ENCODE measurements at regions not wholly inside any gene's neighbourhood (a gene's known extent, or its start where the extent isn't known, plus 50 kb on each side); places are given as distances from the start of the nearest gene placed in this dataset.

DNA sequence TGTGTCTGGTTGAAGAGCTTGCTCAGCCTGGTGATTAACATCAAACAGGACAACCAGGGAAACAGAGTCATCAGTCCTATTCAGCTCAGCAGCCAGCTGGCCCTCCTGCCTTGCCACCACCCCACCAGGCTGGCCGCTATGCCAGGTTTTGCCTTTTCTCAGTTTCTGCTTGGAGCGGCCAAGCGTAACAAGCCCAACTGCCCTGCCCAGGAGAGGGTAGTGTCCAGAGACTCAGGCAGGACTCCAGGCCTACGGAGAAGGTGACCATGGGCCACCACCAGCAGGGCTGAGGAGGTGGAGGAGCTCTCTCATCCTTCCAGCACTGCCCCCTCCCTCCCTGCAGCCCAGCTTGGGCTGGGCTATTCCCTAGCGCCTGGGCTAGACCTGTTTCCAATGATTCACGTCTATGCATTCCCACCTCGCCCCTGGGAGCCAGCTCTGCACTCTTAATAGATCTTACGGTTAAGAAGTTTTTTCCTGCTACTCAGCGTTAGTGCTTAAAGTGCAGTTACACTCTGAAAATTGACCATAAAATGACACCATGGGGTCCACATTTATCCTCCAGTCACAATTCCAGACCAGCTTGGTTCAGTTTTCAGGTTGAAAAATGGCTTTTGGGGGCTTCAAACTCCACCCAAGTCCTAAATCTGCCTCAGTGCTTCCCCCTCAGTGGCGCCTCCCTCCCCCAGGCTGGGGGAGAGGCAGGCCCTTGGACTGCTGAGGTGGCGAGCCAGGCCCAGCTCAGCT is 124.0 kb upstream of the PJA1 start:
- DNase-seq (ENCODE audit: low read depth, low spot score) (no peak), FAIRE-seq (no peak), ATAC-seq (no peak)
- RAD21 ChIA-PET (ENCODE audit: unreplicated experiment) = no interaction called here
- POLR2A ChIA-PET = no interaction called here
- CTCF ChIA-PET = interaction anchor here (1.1 to 1.4 kb wide), 2 partner anchors 130 to 462 kb away, joined by 3 to 4 read pairs; no protein-coding TSS in a partner anchor
- no peak overlapping the region for H3K9ac ChIP-seq (ENCODE audit: control insufficient read depth, insufficient read depth, low read length)
- H2AFZ ChIP-seq (ENCODE audit: control insufficient read depth, low read depth, low read length) = no peak overlapping the region
- H3K9me3 ChIP-seq (replicated peaks; ENCODE audit: control insufficient read depth, insufficient read depth, low read length) = no peaks in the 10 kb centered on the region
- no peaks in the 10 kb centered on the region for H3K36me3 ChIP-seq (ENCODE audit: control insufficient read depth in 2 of 2, insufficient read depth in 2 of 2, low read length in 1 of 2)
- TF ChIP-seq EZH2 (IDR thresholded peaks at IDR 0.05; ENCODE audit: borderline replicate concordance, control insufficient read depth, low read depth, low read length) (no peak), NR2F1 (conservative IDR thresholded peaks at IDR 0.05) (no peak), PML (IDR thresholded peaks at IDR 0.05; ENCODE audit: low read length) (no peak), CBX3 (IDR thresholded peaks at IDR 0.05; ENCODE audit: borderline replicate concordance, low read depth) (no peak), NRF1 (conservative IDR thresholded peaks at IDR 0.05; ENCODE audit: low read depth, low read length) (no peak), TCF3 (IDR thresholded peaks at IDR 0.05; ENCODE audit: borderline replicate concordance, insufficient read depth, low read depth, low read length) (no peak), SREBF2 (IDR thresholded peaks at IDR 0.05; ENCODE audit: low read length) (no peak), SMAD1 (IDR thresholded peaks at IDR 0.05; ENCODE audit: low read depth, partially characterized antibody) (no peak), POU2F2 (IDR thresholded peaks at IDR 0.05; ENCODE audit: borderline replicate concordance, low read depth, low read length) (no peak), ATF2 (IDR thresholded peaks at IDR 0.05; ENCODE audit: low read length) (no peak), SPI1 (IDR thresholded peaks at IDR 0.05; ENCODE audit: borderline replicate concordance, insufficient read depth, low read depth, low read length) (no peak), ASH2L (IDR thresholded peaks at IDR 0.05; ENCODE audit: borderline replicate concordance, low read depth) (no peak), PAX5 (IDR thresholded peaks at IDR 0.05; ENCODE audit: borderline replicate concordance, low read depth, low read length) (no peak), SMC3 (IDR thresholded peaks at IDR 0.05; ENCODE audit: borderline replicate concordance, low read length) (no peak)
- TF ChIP-seq, protein P1, sequence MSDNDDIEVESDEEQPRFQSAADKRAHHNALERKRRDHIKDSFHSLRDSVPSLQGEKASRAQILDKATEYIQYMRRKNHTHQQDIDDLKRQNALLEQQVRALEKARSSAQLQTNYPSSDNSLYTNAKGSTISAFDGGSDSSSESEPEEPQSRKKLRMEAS (IDR thresholded peaks at IDR 0.05; ENCODE audit: low read depth, low read length) = no peak
- no peaks in the 10 kb centered on the region for H4K20me1 ChIP-seq (ENCODE audit: control insufficient read depth, insufficient read depth)
- 11% methylated on average over 10 of the region's 11 CpGs for WGBS (ENCODE audit: insufficient coverage, insufficient replicate concordance, low lambda C conversion rate, missing lambda C conversion rate)
- no peaks in the 10 kb centered on the region for H3K27me3 ChIP-seq (replicated peaks in 1 of 2; ENCODE audit: control insufficient read depth in 2 of 2, insufficient read depth in 2 of 2, low read length in 1 of 2)
- no peaks in the 10 kb centered on the region for H3K4me1 ChIP-seq (ENCODE audit: control insufficient read depth, insufficient read depth, low read length)
- in situ Hi-C loops (cut with MboI) = loop anchor here (10.0 to 25.0 kb wide), 2 partner anchors 554 to 1102 kb away; no protein-coding TSS in a partner anchor
- SMC1A ChIA-PET (ENCODE audit: uncharacterized antibody, unreplicated experiment) = no interaction called here
- no peak overlapping the region for H3K4me3 ChIP-seq
- no peaks in the 10 kb centered on the region for H3K79me2 ChIP-seq (ENCODE audit: control insufficient read depth, insufficient read depth, low read length)
- no peak overlapping the region for H3K4me2 ChIP-seq (ENCODE audit: control insufficient read depth, insufficient read depth)
- intact Hi-C loops (cut with micrococcal nuclease; ENCODE audit: unreplicated experiment) = loop anchor here (10.0 kb wide), 1 partner anchor 134 kb away; no protein-coding TSS in a partner anchor
- no TSS peak for BruUV-seq (replicated peaks)
- no peak overlapping the region for H3K27ac ChIP-seq (ENCODE audit: control insufficient read depth, insufficient read depth)
